T-cell (primary cell): ENCODE measurements at regions not wholly inside any gene's neighbourhood (a gene's known extent, or its start where the extent isn't known, plus 50 kb on each side); places are given as distances from the start of the nearest gene placed in this dataset.
A peak's percentile ranks its signal among the peaks of the same experiment; 100 is the strongest.

ENCODE experiments used
- ATAC-seq, 4 experiments: fragments of 200-7000 bp in 3 of 4; fragments of 150-1000 bp in 1 of 4; cut with Tn5 transposase; replicated peaks in 1 of 4; 1 replicate in 3 of 4; 2 replicates in 1 of 4; pipeline ENCODE4 v1.10.0; 2021; ENCODE audit warnings: moderate library complexity in 3 of 4, mild to moderate bottlenecking in 2 of 4, moderate number of reproducible peaks in 1 of 4
- CTCF ChIA-PET, 2 donors: fragments of 300-600 bp; sonication (Branson Sonifier 250); formaldehyde crosslinking; loops; one replicate each; lab custom pipeline; 2022; ENCODE audit warnings: antibody characterized with exemption in 2 of 2; lab: Charles Lee
- POLR2A ChIA-PET, 2 donors: fragments of 300-600 bp; sonication (Branson Sonifier 250); formaldehyde crosslinking; loops; one replicate each; lab custom pipeline; 2022; ENCODE audit warnings: antibody characterized with exemption in 2 of 2; lab: Charles Lee
- DNase-seq, 35 experiments: peaks; one replicate each; pipeline versions ENCODE4 v3.0.0 to v3.0.0-alpha.2; 2013 to 2023
- H3K27ac ChIP-seq: one replicate; pipeline ENCODE4 v1.5.1; 2013; ENCODE audit warnings: low read length
- H3K27me3 ChIP-seq, 2 experiments: replicated peaks in 1 of 2; 1 replicate in 1 of 2; 2 replicates in 1 of 2; pipeline versions ENCODE4 v1.6.1 to v1.7.0; 2013; ENCODE audit warnings: low read length in 1 of 2, mixed read lengths in 1 of 2; ENCODE audit not compliant: control insufficient read depth in 2 of 2, insufficient read depth in 2 of 2; ENCODE audit errors: extremely low read depth in 1 of 2
- H3K36me3 ChIP-seq, 2 donors: 1 replicate in 1 of 2; 2 replicates in 1 of 2; pipeline versions ENCODE4 v1.6.1 to v1.7.0; 2013; ENCODE audit warnings: low read length in 1 of 2; ENCODE audit not compliant: control insufficient read depth in 2 of 2, insufficient read depth in 1 of 2; ENCODE audit errors: extremely low read depth in 1 of 2
- H3K4me1 ChIP-seq, 2 experiments: 1 replicate in 1 of 2; 2 replicates in 1 of 2; pipeline versions ENCODE4 v1.6.1 to v1.7.0; 2013; ENCODE audit warnings: low read length in 2 of 2, mixed read lengths in 1 of 2; ENCODE audit not compliant: insufficient read depth in 2 of 2, control insufficient read depth in 1 of 2; ENCODE audit errors: extremely low read depth in 1 of 2
- H3K4me3 ChIP-seq, 2 donors: 1 replicate in 1 of 2; 2 replicates in 1 of 2; pipeline versions ENCODE4 v1.5.1 to v1.7.0; 2013; ENCODE audit warnings: mild to moderate bottlenecking in 2 of 2, low read length in 1 of 2, moderate library complexity in 1 of 2; ENCODE audit not compliant: control insufficient read depth in 1 of 2; ENCODE audit errors: extremely low read depth in 1 of 2
- H3K9me3 ChIP-seq: 2 replicates; pipeline ENCODE4 v1.7.0; 2013
- H3K27ac Mint-ChIP-seq, 2 donors: one replicate each; pipeline ENCODE4 v1.8.0; 2020 to 2021; ENCODE audit warnings: mild to moderate bottlenecking in 2 of 2, mixed read lengths in 2 of 2
- H3K27me3 Mint-ChIP-seq, 2 donors: one replicate each; pipeline ENCODE4 v1.8.0; 2021 to 2022; ENCODE audit warnings: mixed read lengths in 2 of 2
- H3K36me3 Mint-ChIP-seq: one replicate; pipeline ENCODE4 v1.8.0; 2021; ENCODE audit warnings: mixed read lengths
- H3K4me1 Mint-ChIP-seq, 3 donors: one replicate each; pipeline ENCODE4 v1.8.0; 2020 to 2022; ENCODE audit warnings: mixed read lengths in 3 of 3, mild to moderate bottlenecking in 1 of 3
- H3K4me3 Mint-ChIP-seq, 3 donors: one replicate each; pipeline ENCODE4 v1.8.0; 2020 to 2022; ENCODE audit warnings: mild to moderate bottlenecking in 3 of 3, mixed read lengths in 3 of 3, moderate library complexity in 3 of 3
- H3K9me3 Mint-ChIP-seq, 3 donors: one replicate each; pipeline ENCODE4 v1.8.0; 2020 to 2022; ENCODE audit warnings: mixed read lengths in 3 of 3
- WGBS: methylation state at CpG from one replicate; pipeline ENCODE4 v1.1.5; 2013; ENCODE audit warnings: missing lambda C conversion rate; ENCODE audit not compliant: insufficient coverage; 5-methylcytosine and 5-hydroxymethylcytosine counted together

DNA sequence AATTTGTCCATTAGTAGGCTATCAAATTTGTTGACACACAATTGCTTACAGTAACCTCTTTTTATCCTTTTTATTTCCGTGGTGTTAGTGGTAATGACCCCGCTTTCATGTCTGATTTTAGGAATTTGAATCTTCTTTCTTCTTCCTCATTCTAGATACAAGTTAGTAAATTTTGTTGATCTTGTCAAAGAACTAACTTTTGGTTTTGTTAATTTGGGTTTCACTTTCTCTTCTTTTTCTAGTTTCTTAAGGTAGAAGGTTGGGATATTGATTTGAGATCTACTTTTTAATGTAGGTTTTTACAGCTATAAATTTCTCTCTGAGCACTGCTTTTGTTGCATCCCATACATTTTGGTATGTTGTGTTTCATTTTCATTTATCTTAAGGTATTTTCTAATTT is 53.3 kb upstream of the SLC7A1 start:
- H3K27me3 Mint-ChIP-seq, result peaks cover 0 to 3% of the 10 kb centered on the region in 2 donors
- Histone ChIP-seq H3K9me3 (no peaks in the 10 kb centered on the region), H3K27ac (no peak overlapping the region), H3K4me3 (no peak overlapping the region), H3K4me1 (no peaks in the 10 kb centered on the region), H3K27me3 (peaks cover 0 to 2% of the 10 kb centered on the region in 2 experiments), H3K36me3 (no peaks in the 10 kb centered on the region)
- peaks cover 0 to 11% (median 7%) of the 10 kb centered on the region in 3 donors for H3K9me3 Mint-ChIP-seq
- ChIA-PET CTCF (no interaction called here), POLR2A (no interaction called here)
- peak overlapping the region; percentile 30 to 84 for H3K27ac Mint-ChIP-seq
- peaks cover 24% of the 10 kb centered on the region for H3K36me3 Mint-ChIP-seq
- H3K4me1 Mint-ChIP-seq, result peaks cover 6 to 16% (median 16%) of the 10 kb centered on the region in 3 donors
- DNase-seq (peak in 1 of 35 experiments; percentile 4), ATAC-seq (no peak)
- no CpG with 5 or more reads among the region's 2 CpGs for WGBS
- peak overlapping the region; percentile 51 to 78 (median 62) for H3K4me3 Mint-ChIP-seq
